GM21528 (cell line): ENCODE measurements at regions not wholly inside any gene's neighbourhood (a gene's known extent, or its start where the extent isn't known, plus 50 kb on each side); places are given as distances from the start of the nearest gene placed in this dataset.

Experiments
- ATAC-seq: cut with Tn5 transposase; IDR thresholded peaks from one replicate; pipeline ENCODE4 v1.9.1; 2021; ENCODE audit warnings: mild to moderate bottlenecking, moderate library complexity; ENCODE audit not compliant: unreplicated experiment, low FRiP score

DNA sequence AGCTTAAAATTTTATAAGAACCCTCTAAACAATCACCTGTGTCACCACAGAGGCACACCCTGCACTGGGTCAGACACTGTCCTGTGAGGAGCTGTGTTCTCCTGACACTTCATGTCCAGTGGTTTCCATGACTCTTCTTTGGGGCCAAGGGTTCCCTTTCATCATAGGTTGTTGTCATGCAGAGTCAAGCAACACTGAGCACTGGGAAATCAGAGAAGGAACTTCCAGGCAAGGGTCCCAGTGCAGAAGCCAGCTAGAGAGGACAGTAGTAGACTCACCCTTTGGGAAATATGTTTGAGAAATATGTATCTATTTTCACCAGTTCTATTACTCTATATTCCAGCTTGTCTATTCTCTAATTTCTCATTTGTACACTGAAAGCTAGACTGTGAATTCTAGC, 56.4 kb upstream of the PRSS58 start:
- ATAC-seq: no peak

DNA sequence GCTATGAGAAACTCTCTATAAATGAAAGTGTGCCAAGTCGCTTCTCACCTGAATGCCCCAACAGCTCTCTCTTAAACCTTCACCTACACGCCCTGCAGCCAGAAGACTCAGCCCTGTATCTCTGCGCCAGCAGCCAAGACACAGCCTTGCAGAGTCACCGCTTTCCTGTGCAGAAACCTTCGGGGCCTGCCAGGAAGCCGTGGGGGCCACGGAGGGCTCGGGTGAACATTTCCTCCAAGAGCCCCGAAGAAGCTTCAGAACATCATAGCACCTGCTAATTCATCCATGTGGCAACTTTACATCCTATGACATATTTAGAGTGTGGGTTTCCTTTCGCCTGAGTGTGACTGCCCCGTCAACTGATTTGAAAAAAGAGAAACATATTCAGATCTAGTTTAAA, 55.7 kb upstream of the PRSS58 start:
- ATAC-seq: no peak

DNA sequence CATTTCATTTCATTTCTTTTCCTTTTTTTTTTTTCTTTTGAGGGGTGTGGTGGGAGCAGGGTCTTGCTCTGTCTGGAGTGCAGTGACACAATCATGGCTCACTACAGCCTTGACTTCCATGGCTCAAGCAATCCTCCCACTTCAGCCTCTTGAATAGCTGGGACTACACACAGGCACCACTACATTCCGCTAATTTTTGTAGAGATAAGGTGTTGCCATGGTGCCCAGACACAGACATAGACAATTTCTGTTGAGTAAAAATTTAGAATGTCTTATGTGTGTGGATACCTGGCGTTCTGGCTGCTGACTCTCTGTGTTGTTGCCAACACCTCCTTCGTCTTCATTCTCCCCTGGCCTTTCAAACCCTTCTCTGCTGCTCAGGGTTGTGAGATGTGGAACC, 54.0 kb upstream of the PRSS58 start:
- ATAC-seq: no peak

DNA sequence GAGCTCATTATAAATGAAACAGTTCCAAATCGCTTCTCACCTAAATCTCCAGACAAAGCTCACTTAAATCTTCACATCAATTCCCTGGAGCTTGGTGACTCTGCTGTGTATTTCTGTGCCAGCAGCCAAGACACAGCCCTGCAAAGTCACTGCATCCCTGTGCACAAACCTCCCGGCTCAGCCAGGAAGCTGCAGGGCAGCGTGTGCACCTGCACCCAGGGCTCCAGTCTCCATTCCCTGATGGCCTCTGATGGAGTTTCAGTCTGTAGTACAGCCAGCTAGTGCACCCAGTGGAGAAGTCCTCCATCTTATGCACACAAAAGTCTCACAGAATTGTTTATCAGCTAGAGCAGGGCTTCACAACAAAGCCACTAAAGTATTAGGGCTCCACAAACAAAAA, 51.1 kb upstream of the PRSS58 start:
- no peak for ATAC-seq

DNA sequence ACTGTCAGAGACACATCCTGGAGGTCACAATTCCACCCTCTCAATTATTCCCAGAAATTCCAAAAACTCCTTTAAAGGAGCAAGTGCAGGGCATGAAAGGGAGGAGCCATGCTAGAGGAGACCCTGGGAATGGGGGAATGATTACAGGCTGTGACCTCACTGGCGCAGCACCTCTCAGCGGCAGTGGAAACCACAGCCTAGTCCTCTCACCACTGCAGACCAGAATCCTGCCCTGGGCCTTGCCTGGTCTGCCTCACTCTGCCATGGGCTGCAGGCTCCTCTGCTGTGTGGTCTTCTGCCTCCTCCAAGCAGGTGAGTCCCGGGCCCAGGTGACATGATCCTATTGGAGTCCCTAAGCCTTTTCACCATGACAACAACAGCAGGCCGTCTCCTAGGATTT, 50.5 kb upstream of the PRSS58 start:
- ATAC-seq: no peak
